Neuron (in vitro differentiated cells): ENCODE measurements at regions not wholly inside any gene's neighbourhood (a gene's known extent, or its start where the extent isn't known, plus 50 kb on each side); places are given as distances from the start of the nearest gene placed in this dataset.
"Not testable (repeated sequence)": the region's sequence is repeated elsewhere in the genome, so short reads cannot be mapped to it uniquely, and the experiment has no call there.

Source experiments
- H2AFZ ChIP-seq: one replicate; pipeline ENCODE4 v1.6.1; 2013; ENCODE audit warnings: low read depth, mild to moderate bottlenecking, inconsistent platforms, low read length, moderate library complexity
- H3K27me3 ChIP-seq: one replicate; pipeline ENCODE4 v1.6.1; 2013; ENCODE audit warnings: low read length; ENCODE audit not compliant: insufficient read depth
- H3K36me3 ChIP-seq: one replicate; pipeline ENCODE4 v1.6.1; 2013; ENCODE audit warnings: low read length; ENCODE audit not compliant: insufficient read depth
- H3K4me1 ChIP-seq: one replicate; pipeline ENCODE4 v1.6.1; 2013; ENCODE audit warnings: low read length; ENCODE audit not compliant: insufficient read depth
- H3K4me3 ChIP-seq: 2 replicates; pipeline ENCODE4 v1.5.1; 2013; ENCODE audit warnings: mild to moderate bottlenecking, low read length, moderate library complexity
- H3K9me3 ChIP-seq: one replicate; pipeline ENCODE4 v1.6.1; 2013; ENCODE audit warnings: low read length

DNA sequence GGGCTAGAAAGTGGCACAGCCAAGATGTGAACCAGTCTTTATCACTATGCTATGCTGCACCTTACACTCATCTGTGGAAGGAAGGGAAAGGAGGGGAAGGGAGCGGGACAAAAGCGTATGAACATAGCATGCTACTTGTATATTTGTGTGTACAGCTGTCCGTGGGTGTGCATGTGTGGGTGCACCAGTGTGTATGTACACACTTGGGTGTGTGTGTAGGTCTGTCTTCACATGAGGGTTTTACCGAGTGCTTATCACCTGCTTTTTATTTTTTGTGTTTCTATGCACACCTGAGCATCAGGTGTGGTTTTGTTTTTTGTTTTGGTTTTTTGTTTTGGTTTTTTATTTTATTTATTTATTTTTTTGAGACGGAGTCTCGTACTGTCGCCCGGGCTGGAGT is 255.7 kb downstream of the RRAGC start:
- Histone ChIP-seq H3K4me1 (peaks cover 6% of the 10 kb centered on the region), H2AFZ (no peak overlapping the region), H3K9me3 (no peaks in the 10 kb centered on the region), H3K4me3 (no peak overlapping the region), H3K36me3 (no peaks in the 10 kb centered on the region), H3K27me3 (peaks cover 2% of the 10 kb centered on the region)

DNA sequence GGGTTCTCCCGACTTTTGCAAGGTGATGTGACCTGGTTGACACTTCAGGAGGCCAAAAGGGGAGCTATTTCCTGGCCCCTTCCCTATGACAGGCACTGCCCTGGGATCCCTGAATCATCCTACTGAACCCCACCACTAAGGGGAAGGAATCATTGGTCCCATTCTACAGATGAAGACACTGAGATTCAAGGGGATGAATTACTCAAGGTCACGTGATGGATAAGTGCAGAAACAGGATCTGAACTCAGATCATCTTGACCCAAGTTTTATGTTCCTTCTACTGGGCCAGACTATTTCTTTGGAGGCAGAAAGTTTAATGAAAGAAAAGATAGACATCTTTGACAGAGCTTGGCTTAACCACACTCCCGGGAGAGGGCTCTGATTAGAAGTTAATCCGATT is 258.7 kb downstream of the RRAGC start:
- Histone ChIP-seq H2AFZ (no peak overlapping the region), H3K36me3 (no peaks in the 10 kb centered on the region), H3K4me1 (no peaks in the 10 kb centered on the region), H3K9me3 (no peaks in the 10 kb centered on the region), H3K27me3 (peaks cover 2% of the 10 kb centered on the region), H3K4me3 (no peak overlapping the region)

DNA sequence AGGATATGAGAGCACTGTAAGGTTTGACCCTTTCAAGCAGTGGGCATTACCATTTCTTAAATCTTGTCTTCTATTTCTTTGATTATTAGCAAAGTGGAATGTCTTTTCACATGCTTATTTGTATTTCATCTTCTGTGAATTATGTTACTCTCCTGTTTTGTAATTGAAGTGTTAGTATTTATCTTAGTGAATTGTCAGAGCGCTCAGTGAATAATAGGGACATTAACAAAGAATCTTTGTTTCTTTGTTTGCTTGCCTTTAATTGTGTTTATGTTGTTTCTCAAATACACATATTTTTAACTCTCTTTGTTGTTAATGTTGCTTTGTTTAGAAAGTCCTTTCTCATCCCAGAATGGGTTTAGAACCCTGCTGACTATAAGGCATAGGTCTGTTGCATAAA is 259.3 kb downstream of the RRAGC start:
- no peaks in the 10 kb centered on the region for H3K4me1 ChIP-seq
- H3K4me3 ChIP-seq = no peak overlapping the region
- peaks cover 2% of the 10 kb centered on the region for H3K27me3 ChIP-seq
- no peak overlapping the region for H2AFZ ChIP-seq
- H3K9me3 ChIP-seq = no peaks in the 10 kb centered on the region
- H3K36me3 ChIP-seq = no peaks in the 10 kb centered on the region

DNA sequence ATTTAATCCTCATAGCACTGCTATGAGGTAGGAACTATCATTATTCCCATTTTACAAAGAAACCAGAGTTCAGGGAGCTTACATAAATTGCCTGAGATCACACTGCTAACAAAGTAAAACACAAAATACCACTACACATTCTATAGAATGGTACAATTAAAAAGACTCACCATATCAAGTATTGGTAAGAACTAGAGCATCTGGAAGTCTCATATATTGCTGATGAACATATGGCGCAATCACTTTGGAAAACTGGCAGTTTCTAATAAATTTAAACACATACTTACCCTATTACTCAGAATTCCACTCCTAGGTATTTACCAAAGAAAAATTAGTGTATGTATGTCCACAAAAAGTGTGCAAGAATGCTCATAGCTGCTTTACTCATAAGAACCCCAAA is 261.5 kb downstream of the RRAGC start:
- Histone ChIP-seq H3K4me3 (no peak overlapping the region), H3K36me3 (no peaks in the 10 kb centered on the region), H3K4me1 (no peaks in the 10 kb centered on the region), H3K27me3 (peaks cover 2% of the 10 kb centered on the region), H3K9me3 (no peaks in the 10 kb centered on the region), H2AFZ (no peak overlapping the region)

DNA sequence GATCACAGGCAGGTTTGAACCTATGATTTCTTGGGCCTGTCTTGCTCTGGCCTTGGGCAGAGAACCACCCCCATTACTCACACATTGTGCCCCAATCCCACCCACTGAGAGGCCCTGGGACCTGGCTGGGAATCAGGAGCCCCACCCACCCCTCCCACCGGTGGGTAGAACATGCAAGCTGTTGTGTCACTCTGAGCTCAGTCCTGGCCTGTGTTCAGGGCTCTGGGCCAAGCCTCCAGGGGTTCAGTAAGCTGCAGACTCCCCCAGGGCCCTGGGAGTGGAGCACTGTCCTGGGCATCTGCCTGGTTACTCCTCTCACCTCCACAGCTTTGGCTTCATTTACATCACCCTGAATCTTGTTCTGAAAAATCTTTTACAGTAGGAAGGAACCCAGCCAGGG is 270.5 kb downstream of the RRAGC start:
- H2AFZ ChIP-seq = no peak overlapping the region
- H3K36me3 ChIP-seq = no peaks in the 10 kb centered on the region
- no peak overlapping the region for H3K4me3 ChIP-seq
- H3K9me3 ChIP-seq = no peaks in the 10 kb centered on the region
- H3K4me1 ChIP-seq = peaks cover 5% of the 10 kb centered on the region
- H3K27me3 ChIP-seq = no peaks in the 10 kb centered on the region

DNA sequence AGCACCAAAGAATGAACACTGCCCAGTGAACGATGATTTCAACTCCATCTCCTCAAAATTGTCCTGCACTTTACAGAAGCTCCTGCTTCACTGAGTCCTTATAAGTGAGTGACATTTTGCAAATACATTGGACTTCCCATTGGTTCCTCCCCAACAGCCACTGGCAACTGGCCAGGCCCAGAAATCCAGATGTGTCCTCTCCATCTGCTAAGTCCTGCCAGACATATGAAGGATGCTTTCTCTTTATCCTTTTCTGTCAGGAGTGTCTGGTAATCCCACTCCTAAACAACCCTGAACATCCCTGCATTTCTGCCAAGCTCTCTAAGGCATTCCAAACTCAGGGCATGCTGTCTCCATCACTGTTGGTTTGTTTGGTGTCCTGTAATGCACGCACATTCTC is 271.8 kb downstream of the RRAGC start:
- H3K36me3 ChIP-seq = no peaks in the 10 kb centered on the region
- H3K9me3 ChIP-seq = no peaks in the 10 kb centered on the region
- H2AFZ ChIP-seq = no peak overlapping the region
- H3K27me3 ChIP-seq = no peaks in the 10 kb centered on the region
- peaks cover 5% of the 10 kb centered on the region for H3K4me1 ChIP-seq
- H3K4me3 ChIP-seq = no peak overlapping the region

DNA sequence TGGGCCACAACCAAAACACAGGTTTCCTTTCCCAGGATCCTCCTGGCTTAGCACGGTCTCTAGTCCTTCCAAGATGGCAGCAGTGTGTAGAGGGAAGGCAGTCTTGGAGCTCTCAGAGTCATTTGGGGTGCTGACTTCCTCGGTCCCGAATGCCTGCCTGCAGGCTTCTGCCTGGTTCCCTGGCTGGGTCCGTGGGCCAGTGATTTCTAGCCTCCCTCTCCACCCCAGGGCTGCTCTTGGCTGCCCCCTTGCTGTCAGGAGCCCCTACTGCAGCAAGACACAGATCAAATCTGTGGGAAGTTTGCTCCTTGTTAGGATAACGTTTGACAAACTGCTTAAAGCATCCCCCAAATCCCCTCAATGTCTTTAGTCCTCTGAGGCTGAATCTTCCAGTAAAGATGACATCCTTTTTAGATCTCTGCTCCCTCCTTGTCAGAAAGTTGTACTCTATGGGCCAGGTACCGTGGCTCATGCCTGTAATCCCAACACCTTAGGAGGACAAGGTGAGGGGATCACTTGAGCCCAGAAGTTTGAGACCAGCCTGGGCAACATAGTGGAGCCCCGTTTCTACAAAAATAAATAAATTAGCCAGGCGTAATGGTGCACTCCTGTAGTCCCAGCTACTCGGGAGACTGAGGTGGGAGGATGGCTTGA is 272.5 kb downstream of the RRAGC start:
- Histone ChIP-seq H3K27me3 (no peaks in the 10 kb centered on the region), H2AFZ (no peak overlapping the region), H3K36me3 (no peaks in the 10 kb centered on the region), H3K9me3 (no peaks in the 10 kb centered on the region), H3K4me3 (no peak overlapping the region), H3K4me1 (peaks cover 5% of the 10 kb centered on the region)

DNA sequence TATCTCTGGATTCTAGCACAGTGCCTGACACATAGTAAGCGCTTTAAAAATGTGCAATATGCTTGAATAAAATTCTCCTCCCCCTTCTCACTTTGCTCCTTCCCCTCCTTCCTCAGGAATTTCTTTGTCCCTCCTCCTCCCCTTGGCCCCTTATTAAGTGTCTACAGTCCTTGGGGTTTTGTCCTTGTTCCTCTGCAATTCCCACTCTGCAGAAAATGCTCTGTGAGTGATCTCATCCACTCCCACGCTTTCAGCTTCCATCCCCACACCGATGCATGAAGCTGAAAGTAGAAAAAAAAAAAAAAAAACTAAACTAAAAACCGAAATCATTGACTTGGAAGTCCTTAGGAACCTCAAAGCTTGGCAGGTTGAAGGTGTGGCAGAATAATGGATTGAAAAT is 273.6 kb downstream of the RRAGC start:
- Histone ChIP-seq H3K4me3 (no peak overlapping the region), H2AFZ (no peak overlapping the region), H3K27me3 (no peaks in the 10 kb centered on the region), H3K36me3 (no peaks in the 10 kb centered on the region), H3K9me3 (no peaks in the 10 kb centered on the region), H3K4me1 (peaks cover 5% of the 10 kb centered on the region)

DNA sequence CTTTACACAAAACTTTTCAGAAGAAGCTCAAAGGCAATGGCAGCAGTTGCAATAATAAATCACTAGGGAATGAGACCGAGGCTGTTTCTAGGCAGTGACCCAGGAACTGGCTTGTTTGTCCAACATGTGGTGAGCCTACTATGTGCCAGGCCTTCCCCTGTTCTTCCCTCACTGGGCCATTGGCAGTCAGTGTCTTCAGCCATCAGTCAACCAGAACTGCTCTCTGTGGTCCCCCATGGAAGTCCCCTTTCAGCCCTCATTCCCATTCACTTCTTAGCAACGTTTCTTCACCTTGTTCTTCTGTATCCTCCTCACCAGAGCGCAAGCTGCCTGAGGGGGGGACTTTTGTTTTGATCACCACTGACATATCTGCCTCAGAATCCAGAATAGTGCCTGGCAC is 274.1 kb downstream of the RRAGC start:
- H3K4me1 ChIP-seq = peaks cover 5% of the 10 kb centered on the region
- no peak overlapping the region for H3K4me3 ChIP-seq

DNA sequence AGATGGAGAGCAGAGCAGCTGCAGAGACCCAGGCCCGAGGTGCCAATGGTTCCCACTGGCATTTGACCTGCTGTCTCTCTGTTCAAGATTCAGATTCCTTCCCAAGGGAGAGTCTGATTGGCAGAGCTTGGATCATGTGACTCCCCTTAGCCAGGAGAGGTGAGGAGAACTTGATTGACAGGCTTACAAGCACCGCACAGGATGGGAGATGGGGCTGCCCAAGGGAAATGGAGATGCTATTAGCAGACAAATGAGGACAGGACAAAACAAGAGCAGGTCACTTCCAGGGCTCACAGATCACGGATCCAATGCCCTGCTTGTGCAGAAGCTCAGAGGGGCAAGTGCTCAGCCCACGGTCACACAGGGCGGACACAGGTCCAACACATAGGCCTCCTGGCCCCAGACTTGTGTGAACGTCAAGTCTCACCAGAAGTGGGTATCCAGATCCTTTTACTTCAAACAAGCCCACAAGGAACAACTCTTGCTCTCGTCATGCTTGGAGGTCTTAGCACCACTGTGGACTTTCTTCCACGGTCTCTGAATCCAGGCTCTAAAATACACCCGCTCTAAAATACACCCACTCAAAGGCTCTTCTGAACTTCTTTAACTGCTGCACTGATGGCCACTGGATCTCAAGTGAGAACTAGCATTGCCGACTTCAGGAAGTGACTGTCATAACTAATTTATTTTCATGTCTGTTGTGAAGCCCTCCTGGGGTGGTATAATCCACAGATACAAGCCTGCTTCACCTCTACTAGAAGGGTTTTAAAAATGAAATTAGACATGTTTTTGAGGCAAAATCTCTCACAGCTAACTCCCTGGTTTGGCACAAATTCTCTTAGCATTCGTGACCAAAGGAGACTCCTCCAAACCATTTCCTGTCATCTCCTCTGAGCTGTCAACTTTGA is 274.9 kb downstream of the RRAGC start:
- no peaks in the 10 kb centered on the region for H3K9me3 ChIP-seq
- H2AFZ ChIP-seq = no peak overlapping the region
- H3K4me3 ChIP-seq = no peak overlapping the region
- peaks cover 5% of the 10 kb centered on the region for H3K4me1 ChIP-seq
- H3K36me3 ChIP-seq = no peaks in the 10 kb centered on the region
- peaks cover 7% of the 10 kb centered on the region for H3K27me3 ChIP-seq

More for the DNA sequence above, 274.1 kb downstream of the RRAGC start:
- Histone ChIP-seq H3K27me3 (no peaks in the 10 kb centered on the region), H2AFZ (no peak overlapping the region), H3K36me3 (no peaks in the 10 kb centered on the region), H3K9me3 (no peaks in the 10 kb centered on the region)

DNA sequence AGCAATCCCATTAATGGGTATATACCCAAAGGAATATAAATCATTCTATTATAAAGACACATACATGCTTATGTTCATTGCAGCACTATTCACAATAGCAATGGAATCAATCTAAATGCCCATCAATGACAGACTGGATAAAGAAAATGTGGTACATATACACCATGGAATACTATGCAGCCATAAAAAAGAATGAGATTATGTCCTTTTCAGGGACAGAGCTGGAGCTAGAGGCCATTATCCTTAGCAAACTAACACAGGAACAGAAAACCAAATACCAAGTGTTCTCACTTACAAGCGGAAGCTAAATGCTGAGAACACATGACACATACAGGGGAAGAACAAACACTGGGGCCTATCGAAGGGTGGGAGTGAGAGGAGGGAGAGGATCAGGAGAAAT is 276.3 kb downstream of the RRAGC start:
- peaks cover 12% of the 10 kb centered on the region for H3K4me1 ChIP-seq

DNA sequence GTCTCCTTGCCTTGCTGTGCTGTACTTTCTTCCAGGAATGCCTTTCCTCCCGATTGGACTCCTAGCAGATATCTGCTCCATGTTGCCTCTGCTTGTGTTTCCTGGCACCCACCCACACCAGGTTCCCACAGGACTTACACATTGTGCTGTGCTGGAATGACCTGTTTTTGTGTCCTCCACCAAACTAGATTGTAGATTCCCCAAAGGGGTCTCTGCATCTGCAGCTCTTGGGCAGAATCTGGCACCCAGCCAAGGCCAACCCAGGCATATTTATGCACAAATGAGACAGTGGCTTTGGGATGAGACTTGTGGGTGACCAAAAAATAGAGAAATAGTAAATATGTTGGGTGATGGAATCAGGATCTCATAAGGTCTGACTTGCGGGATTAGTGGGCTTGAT is 278.2 kb downstream of the RRAGC start:
- Histone ChIP-seq H3K4me3 (no peak overlapping the region), H3K27me3 (peaks cover 26% of the 10 kb centered on the region), H2AFZ (no peak overlapping the region), H3K4me1 (peaks cover 12% of the 10 kb centered on the region), H3K9me3 (no peaks in the 10 kb centered on the region), H3K36me3 (no peaks in the 10 kb centered on the region)

More for the DNA sequence above, 276.3 kb downstream of the RRAGC start:
- not testable (repeated sequence) for H3K36me3 ChIP-seq, H3K4me3 ChIP-seq, H3K9me3 ChIP-seq, H2AFZ ChIP-seq
- peaks cover 16% of the 10 kb centered on the region for H3K27me3 ChIP-seq

DNA sequence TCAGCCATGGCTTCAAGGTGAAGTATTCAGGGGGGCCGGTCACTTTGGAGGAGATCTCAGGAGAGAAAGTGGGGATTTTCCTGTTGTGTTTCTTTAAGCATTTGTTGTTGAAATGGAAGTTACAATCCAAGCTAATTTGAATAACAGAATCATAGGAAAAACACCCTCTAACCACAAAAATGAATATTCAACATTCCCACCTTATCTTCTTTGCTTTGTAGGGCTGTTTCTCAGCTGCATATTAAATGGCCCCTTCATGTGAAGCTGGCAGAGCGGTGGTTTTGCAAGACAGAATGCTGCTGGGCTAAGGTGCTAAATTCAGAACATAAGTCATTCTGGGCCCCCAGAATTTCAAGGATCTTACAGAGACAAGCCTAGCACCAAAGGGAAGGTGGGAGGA is 279.0 kb downstream of the RRAGC start:
- Histone ChIP-seq H3K4me1 (peaks cover 12% of the 10 kb centered on the region), H3K4me3 (no peak overlapping the region), H3K36me3 (no peaks in the 10 kb centered on the region), H2AFZ (no peak overlapping the region), H3K27me3 (peaks cover 29% of the 10 kb centered on the region), H3K9me3 (no peaks in the 10 kb centered on the region)
